ENCODE measurements at regions not wholly inside any gene's neighbourhood (a gene's known extent, or its start where the extent isn't known, plus 50 kb on each side); places are given as distances from the start of the nearest gene placed in this dataset.

GRCh38 chr17:79525793-79526677 lies 84.8 kb downstream of the RBFOX3 start:
- ATAC-seq, result no peak
- CTCF ChIA-PET, result interaction anchor here (0.6 to 1.2 kb wide), 2 partner anchors 8 to 19 kb away, joined by 4 read pairs; no protein-coding TSS in a partner anchor
- Mint-ChIP-seq H3K27ac (no peak overlapping the region), H3K4me3 (no peak overlapping the region), H3K27me3 (ENCODE audit: low read depth) (peaks cover 2% of the 10 kb centered on the region; the same call in 1 of the 2 replicates), H3K36me3 (no peaks in the 10 kb centered on the region), H3K4me1 (peaks cover 18% of the 10 kb centered on the region), H3K9me3 (no peaks in the 10 kb centered on the region)
- DNase-seq (ENCODE audit: low spot score), result no peak
- TF ChIP-seq MAX (CRISPR knock-in tag; IDR thresholded peaks at IDR 0.05), result no peak
- TF ChIP-seq PRRX2 (CRISPR knock-in tag; IDR thresholded peaks at IDR 0.05), result no peak
- no peak for TF ChIP-seq ATF6 (CRISPR knock-in tag; IDR thresholded peaks at IDR 0.05)
- no peak for TF ChIP-seq ELF4 (CRISPR knock-in tag; IDR thresholded peaks at IDR 0.05; ENCODE audit: low read depth)
- TF ChIP-seq ZNF281 (CRISPR knock-in tag; IDR thresholded peaks at IDR 0.05), result no peak
- TF ChIP-seq AFF4 (CRISPR knock-in tag; IDR thresholded peaks at IDR 0.05; ENCODE audit: borderline replicate concordance), result no peak
- no peak for TF ChIP-seq ZNF317 (CRISPR knock-in tag; IDR thresholded peaks at IDR 0.05; ENCODE audit: borderline replicate concordance, low read depth)
- no peak for TF ChIP-seq CREM (CRISPR knock-in tag; IDR thresholded peaks at IDR 0.05)
- TF ChIP-seq ZNF671 (CRISPR knock-in tag; IDR thresholded peaks at IDR 0.05), result no peak
- TF ChIP-seq ZNF425 (CRISPR knock-in tag; conservative IDR thresholded peaks at IDR 0.05), result no peak
- POLR2A ChIA-PET, result no interaction called here

Measured in WTC11 (cell line).